ENCODE measurements at regions not wholly inside any gene's neighbourhood (a gene's known extent, or its start where the extent isn't known, plus 50 kb on each side); places are given as distances from the start of the nearest gene placed in this dataset.

- Histone ChIP-seq H3K36me3 (ENCODE audit: control insufficient read depth, insufficient read depth, low read length) (no peaks in the 10 kb centered on the region), H3K27me3 (ENCODE audit: control insufficient read depth, insufficient read depth, low read length) (peaks cover 2% of the 10 kb centered on the region), H3K4me3 (ENCODE audit: low read depth, low read length) (no peak overlapping the region)
- DNase-seq (ENCODE audit: low read depth), result no peak
- TF ChIP-seq, protein P1, sequence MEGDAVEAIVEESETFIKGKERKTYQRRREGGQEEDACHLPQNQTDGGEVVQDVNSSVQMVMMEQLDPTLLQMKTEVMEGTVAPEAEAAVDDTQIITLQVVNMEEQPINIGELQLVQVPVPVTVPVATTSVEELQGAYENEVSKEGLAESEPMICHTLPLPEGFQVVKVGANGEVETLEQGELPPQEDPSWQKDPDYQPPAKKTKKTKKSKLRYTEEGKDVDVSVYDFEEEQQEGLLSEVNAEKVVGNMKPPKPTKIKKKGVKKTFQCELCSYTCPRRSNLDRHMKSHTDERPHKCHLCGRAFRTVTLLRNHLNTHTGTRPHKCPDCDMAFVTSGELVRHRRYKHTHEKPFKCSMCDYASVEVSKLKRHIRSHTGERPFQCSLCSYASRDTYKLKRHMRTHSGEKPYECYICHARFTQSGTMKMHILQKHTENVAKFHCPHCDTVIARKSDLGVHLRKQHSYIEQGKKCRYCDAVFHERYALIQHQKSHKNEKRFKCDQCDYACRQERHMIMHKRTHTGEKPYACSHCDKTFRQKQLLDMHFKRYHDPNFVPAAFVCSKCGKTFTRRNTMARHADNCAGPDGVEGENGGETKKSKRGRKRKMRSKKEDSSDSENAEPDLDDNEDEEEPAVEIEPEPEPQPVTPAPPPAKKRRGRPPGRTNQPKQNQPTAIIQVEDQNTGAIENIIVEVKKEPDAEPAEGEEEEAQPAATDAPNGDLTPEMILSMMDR (IDR thresholded peaks at IDR 0.05; ENCODE audit: insufficient read depth, low read length, poor library complexity, severe bottlenecking), result no peak
Observed at GRCh38 chr4:151859641-151860040, 98.8 kb upstream of the GATB start.

DNA sequence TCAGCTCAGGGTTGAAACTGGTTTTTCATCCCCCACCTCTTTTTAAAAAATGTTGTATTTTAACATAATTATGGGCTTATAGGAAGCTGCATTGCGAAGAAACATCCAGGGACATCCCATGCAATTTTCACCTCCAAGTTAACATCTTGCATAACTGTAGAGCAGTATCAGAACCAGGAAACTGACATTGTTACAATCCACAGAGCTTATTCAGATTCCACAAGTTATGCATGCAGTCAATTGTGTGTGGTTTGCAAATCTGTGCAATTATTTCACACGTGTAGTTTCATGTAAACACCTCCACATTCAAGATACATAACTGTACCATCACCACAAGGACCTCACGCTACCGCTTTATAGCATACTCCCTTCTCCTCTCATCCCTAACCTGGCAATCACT lies 97.5 kb upstream of the GATB start:
- TF ChIP-seq, protein P1 (IDR thresholded peaks at IDR 0.05; ENCODE audit: insufficient read depth, low read length, poor library complexity, severe bottlenecking), result no peak
- peaks cover 2% of the 10 kb centered on the region for H3K27me3 ChIP-seq (ENCODE audit: control insufficient read depth, insufficient read depth, low read length)
- no peak overlapping the region for H3K4me3 ChIP-seq (ENCODE audit: low read depth, low read length)
- DNase-seq (ENCODE audit: low read depth), result no peak
- no peaks in the 10 kb centered on the region for H3K36me3 ChIP-seq (ENCODE audit: control insufficient read depth, insufficient read depth, low read length)

GRCh38 chr4:151857368-151857767 lies 96.6 kb upstream of the GATB start:
- TF ChIP-seq, protein P1 (IDR thresholded peaks at IDR 0.05; ENCODE audit: insufficient read depth, low read length, poor library complexity, severe bottlenecking), result no peak
- H3K36me3 ChIP-seq (ENCODE audit: control insufficient read depth, insufficient read depth, low read length), result no peaks in the 10 kb centered on the region
- H3K4me3 ChIP-seq (ENCODE audit: low read depth, low read length), result no peak overlapping the region
- peaks cover 2% of the 10 kb centered on the region for H3K27me3 ChIP-seq (ENCODE audit: control insufficient read depth, insufficient read depth, low read length)
- no peak for DNase-seq (ENCODE audit: low read depth)

GRCh38 chr4:151855747-151856146 lies 94.9 kb upstream of the GATB start:
- H3K36me3 ChIP-seq (ENCODE audit: control insufficient read depth, insufficient read depth, low read length), result no peaks in the 10 kb centered on the region
- H3K27me3 ChIP-seq (ENCODE audit: control insufficient read depth, insufficient read depth, low read length), result no peaks in the 10 kb centered on the region
- no peak for DNase-seq (ENCODE audit: low read depth)
- TF ChIP-seq, protein P1 (IDR thresholded peaks at IDR 0.05; ENCODE audit: insufficient read depth, low read length, poor library complexity, severe bottlenecking), result no peak
- no peak overlapping the region for H3K4me3 ChIP-seq (ENCODE audit: low read depth, low read length)

- no peak for DNase-seq (ENCODE audit: low read depth)
- TF ChIP-seq, protein P1 (IDR thresholded peaks at IDR 0.05; ENCODE audit: insufficient read depth, low read length, poor library complexity, severe bottlenecking), result no peak
- Histone ChIP-seq H3K4me3 (ENCODE audit: low read depth, low read length) (no peak overlapping the region), H3K27me3 (ENCODE audit: control insufficient read depth, insufficient read depth, low read length) (no peaks in the 10 kb centered on the region), H3K36me3 (ENCODE audit: control insufficient read depth, insufficient read depth, low read length) (no peaks in the 10 kb centered on the region)
Observed at GRCh38 chr4:151854731-151855130, 93.9 kb upstream of the GATB start.

GRCh38 chr4:151853034-151853433 lies 92.2 kb upstream of the GATB start:
- no peaks in the 10 kb centered on the region for H3K36me3 ChIP-seq (ENCODE audit: control insufficient read depth, insufficient read depth, low read length)
- no peak overlapping the region for H3K4me3 ChIP-seq (ENCODE audit: low read depth, low read length)
- TF ChIP-seq, protein P1 (IDR thresholded peaks at IDR 0.05; ENCODE audit: insufficient read depth, low read length, poor library complexity, severe bottlenecking), result no peak
- no peak for DNase-seq (ENCODE audit: low read depth)
- H3K27me3 ChIP-seq (ENCODE audit: control insufficient read depth, insufficient read depth, low read length), result no peaks in the 10 kb centered on the region
